Nucleus accumbens (tissue), 56 donors: ENCODE measurements at regions not wholly inside any gene's neighbourhood (a gene's known extent, or its start where the extent isn't known, plus 50 kb on each side); places are given as distances from the start of the nearest gene placed in this dataset.
"Not testable (repeated sequence)": the region's sequence is repeated elsewhere in the genome, so short reads cannot be mapped to it uniquely, and the experiment has no call there.

ENCODE experiments used
- DNase-seq, 56 donors: peaks; one replicate each; lab custom pipeline; 2025; lab: John Stamatoyannopoulos, UW

GRCh38 chrX:101823236-101823635 lies 108.6 kb downstream of the ZMAT1 start:
- no peak for DNase-seq

DNA sequence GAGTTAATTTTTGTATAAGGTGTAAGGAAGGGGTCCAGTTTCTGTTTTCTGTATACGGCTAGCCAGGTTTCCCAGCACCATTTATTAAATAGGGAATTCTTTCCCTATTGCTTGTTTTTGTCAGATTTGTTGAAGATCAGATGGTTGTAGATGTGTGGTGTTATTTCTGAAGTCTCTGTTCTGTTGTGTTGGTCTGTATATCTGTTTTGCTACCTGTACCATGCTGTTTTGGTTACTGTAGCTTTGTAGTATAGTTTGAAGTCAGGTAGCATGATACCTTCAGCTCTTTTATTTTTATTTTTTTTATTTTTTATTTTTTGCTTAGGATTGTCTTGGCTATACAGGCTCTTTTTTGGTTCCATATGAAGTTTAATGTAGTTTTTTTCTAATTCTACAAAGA lies 114.1 kb downstream of the ZMAT1 start:
- not testable (repeated sequence) for DNase-seq

- DNase-seq, result no peak
Observed at GRCh38 chrX:101813200-101813599, 118.6 kb downstream of the ZMAT1 start.

DNA sequence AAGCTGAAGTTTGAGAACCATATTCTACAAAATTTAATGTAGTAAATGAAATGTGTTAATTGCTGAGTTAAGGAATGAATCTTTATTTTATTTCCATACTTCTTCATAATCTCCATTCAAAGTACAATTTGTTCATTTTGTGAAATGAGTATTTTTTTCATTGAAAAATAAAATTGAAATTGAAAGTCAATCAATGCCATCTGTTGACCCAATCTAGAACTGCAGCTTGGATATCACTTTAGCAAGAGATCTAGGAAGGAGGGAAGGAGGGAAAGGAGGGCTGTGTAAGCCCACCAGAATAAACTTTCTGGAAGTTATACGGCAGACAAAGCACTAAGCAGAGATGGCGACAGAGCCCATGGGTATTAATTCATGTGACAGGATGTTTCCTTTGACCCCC lies 128.4 kb downstream of the ZMAT1 start:
- peak in 1 of 56 donors; percentile 0 for DNase-seq

GRCh38 chrX:101799387-101799786 lies 132.4 kb downstream of the ZMAT1 start:
- DNase-seq, result peak in 55 of 56 donors; percentile 4 to 91 (median 53)

- no peak for DNase-seq
Observed at GRCh38 chrX:101787934-101788333, 128.3 kb upstream of the ARMCX2 start.

GRCh38 chrX:101785142-101785541 lies 125.5 kb upstream of the ARMCX2 start:
- DNase-seq, result no peak

DNA sequence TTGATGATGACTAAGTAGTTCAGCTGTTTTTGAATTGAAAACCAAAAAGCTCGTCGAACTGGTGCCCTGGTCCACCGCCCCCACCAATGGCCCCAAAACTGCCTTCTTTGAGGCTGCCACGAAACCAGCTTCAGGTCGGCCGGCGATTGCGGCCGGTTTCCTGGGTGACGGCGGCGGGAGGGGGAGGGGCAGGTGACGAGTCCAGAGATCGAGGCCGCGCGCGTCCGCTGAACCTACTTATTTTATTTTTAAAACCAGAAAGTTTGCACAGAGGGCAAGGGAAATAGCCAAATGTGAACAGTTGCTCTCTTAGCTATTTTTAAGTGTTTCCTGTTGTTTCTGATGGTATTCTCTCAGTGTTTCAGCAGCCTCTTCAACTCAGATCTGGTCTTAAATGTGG lies 120.8 kb upstream of the ARMCX2 start:
- not testable (repeated sequence) for DNase-seq

DNA sequence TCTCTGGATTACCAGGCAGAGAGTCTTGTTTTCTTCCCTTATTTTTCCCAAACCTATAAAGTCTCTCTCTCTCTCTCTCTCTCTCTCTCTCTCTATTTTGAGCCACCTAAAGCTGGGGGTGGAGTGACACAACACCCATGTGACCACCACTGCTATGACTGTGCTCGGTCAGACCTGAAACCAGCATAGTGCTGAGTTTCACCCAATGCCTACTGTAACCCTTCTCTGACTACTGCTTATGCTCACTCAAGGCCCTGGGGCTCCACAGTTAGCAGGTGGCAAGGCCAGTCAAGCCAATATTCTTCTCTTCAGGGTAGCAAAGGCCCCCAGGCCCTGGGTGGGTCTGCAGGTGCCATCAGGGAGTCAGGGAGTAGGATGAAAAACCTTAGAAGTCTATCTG lies 114.7 kb upstream of the ARMCX2 start:
- no peak for DNase-seq

GRCh38 chrX:101764538-101764937 lies 104.9 kb upstream of the ARMCX2 start:
- no peak for DNase-seq

DNA sequence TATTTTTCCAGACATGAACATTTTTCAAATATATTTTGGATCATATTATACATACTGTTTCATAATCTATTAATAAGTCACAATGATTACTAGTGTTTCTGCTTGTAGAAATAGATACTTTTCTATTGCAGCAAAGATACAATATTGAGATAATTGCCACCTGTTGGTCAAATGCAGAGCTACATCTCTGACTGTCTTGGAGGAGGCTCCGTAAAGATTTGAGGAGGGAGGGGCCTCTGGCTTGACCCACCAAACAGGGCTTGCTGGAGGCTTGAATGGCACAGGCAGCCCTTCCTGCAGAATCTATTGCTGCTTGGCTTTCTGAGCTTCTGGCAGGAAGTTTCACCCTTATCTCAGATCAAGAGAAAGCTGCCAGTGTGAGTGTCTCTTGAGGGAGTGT lies 99.3 kb upstream of the ARMCX2 start:
- DNase-seq, result peak in 20 of 56 donors; percentile 0 to 19 (median 1)

DNA sequence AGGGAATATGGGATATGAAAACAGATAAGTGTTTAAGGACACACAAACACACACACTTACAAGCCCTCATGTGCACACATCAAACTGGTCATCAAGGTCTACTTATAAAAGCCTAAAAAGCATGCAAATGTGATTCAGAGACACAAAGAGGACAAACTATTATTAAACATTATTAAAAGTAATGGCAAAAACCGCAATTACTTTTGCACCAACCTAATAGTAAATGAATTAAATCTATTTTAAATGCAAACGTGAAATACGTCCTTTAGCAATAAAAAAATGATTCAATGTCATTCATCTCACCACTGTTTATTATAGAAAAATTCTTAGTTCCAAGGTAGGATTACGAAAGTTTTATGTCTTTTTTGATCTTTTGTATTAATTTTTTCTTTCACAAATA lies 91.1 kb upstream of the ARMCX2 start:
- DNase-seq, result no peak

DNA sequence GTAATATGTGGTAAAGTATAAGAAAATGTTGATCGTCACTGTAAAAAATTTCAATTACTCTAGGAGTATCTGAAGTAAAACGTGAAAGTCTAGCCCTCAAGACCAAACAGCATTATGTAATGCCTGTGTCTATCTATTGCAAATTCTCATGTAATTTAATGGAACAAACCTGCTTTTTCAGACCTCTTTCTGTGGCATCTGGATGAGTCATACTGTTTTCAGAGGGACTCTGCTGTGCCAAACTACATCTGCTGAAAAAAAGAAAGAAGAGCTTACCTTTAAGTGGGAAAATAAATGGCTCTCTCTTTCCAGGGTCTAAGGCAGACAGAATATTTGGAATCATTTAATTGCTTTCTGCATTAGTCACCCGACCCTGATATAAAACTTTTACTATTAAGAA lies 89.8 kb upstream of the ARMCX2 start:
- no peak for DNase-seq

GRCh38 chrX:101745046-101745445 lies 85.4 kb upstream of the ARMCX2 start:
- no peak for DNase-seq

- DNase-seq, result no peak
Observed at GRCh38 chrX:101744085-101744484, 84.4 kb upstream of the ARMCX2 start.

DNA sequence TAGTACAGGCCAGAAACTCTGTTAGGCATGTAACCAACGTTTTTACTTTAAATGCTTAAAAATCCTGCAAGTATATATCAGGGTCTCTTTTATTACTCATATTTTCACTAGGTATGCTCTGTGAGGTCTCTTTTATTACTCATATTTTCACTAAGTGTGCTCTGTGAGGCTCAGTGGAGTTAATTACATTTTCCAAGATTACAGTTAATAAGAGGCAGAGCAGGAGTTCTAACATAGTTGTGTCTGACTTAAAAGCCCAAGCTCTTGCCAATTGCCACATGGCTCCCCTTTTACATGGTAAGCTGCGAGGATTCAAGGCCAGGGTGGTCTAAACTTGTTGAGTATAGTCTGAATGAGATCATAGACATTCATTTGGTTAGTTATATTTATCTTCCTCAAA lies 81.0 kb upstream of the ARMCX2 start:
- DNase-seq, result no peak

DNA sequence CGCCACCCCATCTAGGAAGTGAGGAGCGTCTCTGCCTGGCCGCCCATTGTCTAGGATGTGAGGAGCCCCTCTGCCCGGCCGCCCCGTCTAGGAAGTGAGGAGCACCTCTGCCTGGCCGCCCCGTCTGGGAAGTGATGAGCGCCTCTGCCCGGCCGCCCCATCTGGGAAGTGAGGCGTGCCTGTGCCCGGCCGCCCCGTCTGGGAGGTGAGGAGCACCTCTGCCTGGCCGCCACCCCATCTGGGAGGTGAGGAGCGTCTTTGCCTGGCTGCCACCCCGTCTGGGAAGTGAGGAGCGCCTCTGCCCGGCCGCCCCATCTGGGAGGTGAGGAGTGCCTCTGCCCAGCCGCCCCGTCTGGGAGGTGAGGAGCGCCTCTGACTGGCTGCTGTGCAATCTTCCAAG lies 79.2 kb upstream of the ARMCX2 start:
- not testable (repeated sequence) for DNase-seq

DNA sequence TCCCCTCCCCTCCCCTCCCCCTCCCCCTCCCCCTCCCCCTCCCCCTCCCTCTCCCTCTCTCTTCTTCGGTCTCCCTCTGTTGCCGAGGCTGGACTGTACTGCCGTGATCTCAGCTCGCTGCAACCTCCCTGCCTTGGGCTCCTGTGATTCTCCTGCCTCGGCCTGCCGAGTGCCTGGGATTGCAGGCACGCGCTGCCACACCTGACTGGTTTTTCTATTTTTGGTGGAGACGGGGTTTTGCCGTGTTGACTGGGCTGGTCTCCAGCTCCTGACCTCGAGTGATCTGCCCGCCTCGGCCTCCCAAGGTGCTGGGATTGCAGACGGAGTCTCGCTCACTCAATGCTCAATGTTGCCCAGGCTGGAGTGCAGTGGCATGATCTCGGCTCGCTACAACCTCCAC lies 78.8 kb upstream of the ARMCX2 start:
- not testable (repeated sequence) for DNase-seq

- DNase-seq, result no peak
Observed at GRCh38 chrX:101736651-101737050, 77.0 kb upstream of the ARMCX2 start.

GRCh38 chrX:101732870-101733269 lies 73.2 kb upstream of the ARMCX2 start:
- DNase-seq, result no peak

DNA sequence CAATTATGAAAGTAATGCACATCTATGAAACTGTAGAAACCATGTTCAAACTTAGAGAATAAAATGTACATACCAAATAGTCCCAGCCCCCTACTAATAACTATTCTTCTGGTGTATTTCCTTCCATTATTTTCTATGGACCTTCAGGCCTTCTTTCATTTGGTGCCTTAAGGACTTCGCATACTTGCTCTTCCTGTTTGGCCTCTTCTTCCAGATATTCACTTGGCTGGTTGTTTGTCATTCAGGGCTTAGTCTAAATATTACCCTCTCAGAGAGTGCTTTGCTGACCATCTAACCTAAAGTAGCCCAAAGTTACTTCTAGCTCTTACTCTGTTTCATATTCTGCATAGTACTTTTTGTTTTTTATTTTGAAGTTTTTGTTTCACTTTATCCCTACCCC lies 70.3 kb upstream of the ARMCX2 start:
- DNase-seq, result no peak
